SK-N-SH (cell line): ENCODE measurements at regions not wholly inside any gene's neighbourhood (a gene's known extent, or its start where the extent isn't known, plus 50 kb on each side); places are given as distances from the start of the nearest gene placed in this dataset.

Experiments used
- CTCF ChIA-PET: fragments of 300-600, 350-600 bp; formaldehyde crosslinking; extraction: SDS; loops from one replicate; lab custom pipeline; 2021; lab: Yijun Ruan, JAX
- POLR2A ChIA-PET: fragments of 350-600 bp; sonication (Branson Sonifier 250); formaldehyde crosslinking; extraction: SDS; loops from one replicate; lab custom pipeline; 2020; ENCODE audit warnings: antibody characterized with exemption, inconsistent platforms; lab: Yijun Ruan, JAX
- DNase-seq: peaks from one replicate; pipeline ENCODE4 v3.0.0; 2012
- H2AFZ ChIP-seq: fragments of 200-600 bp; sonication (generic); 2 replicates; pipeline ENCODE4 v1.8.1; 2016; ENCODE audit warnings: antibody characterized with exemption, mild to moderate bottlenecking, low read depth
- H3F3A ChIP-seq: fragments of 200-600 bp; sonication (generic); replicated peaks from 2 replicates; pipeline ENCODE3; 2016; ENCODE audit warnings: antibody characterized with exemption, mild to moderate bottlenecking; ENCODE audit not compliant: insufficient read depth
- H3K27ac ChIP-seq, 2 experiments: fragments of 200-500 bp in 1 of 2; fragments of 200-600 bp in 1 of 2; sonication (Bioruptor generic) in 1 of 2; sonication (generic), shearing (Covaris generic) in 1 of 2; 2 replicates each; pipeline versions ENCODE4 v1.5.1 to v1.6.1; 2014 to 2016; ENCODE audit warnings: low read depth in 2 of 2, inconsistent platforms in 1 of 2, low read length in 1 of 2, mild to moderate bottlenecking in 1 of 2, mixed read lengths in 1 of 2
- H3K27me3 ChIP-seq: fragments of 200-600 bp; sonication (generic), shearing (Covaris generic); 2 replicates; pipeline ENCODE4 v1.6.1; 2016; ENCODE audit warnings: mixed run types; ENCODE audit not compliant: insufficient read depth
- H3K36me3 ChIP-seq, 2 experiments: fragments of 200-500 bp in 1 of 2; fragments of 200-600 bp in 1 of 2; sonication (Bioruptor generic) in 1 of 2; sonication (generic) in 1 of 2; replicated peaks in 1 of 2; 2 replicates each; pipeline versions ENCODE3 to v1.5.1; 2014 to 2016; ENCODE audit warnings: low read length in 1 of 2, mild to moderate bottlenecking in 1 of 2; ENCODE audit not compliant: insufficient read depth in 2 of 2, control insufficient read depth in 1 of 2
- H3K4me1 ChIP-seq, 2 experiments: fragments of 200-500 bp in 1 of 2; fragments of 200-600 bp in 1 of 2; sonication (Bioruptor generic) in 1 of 2; sonication (generic), shearing (Covaris generic) in 1 of 2; 2 replicates each; pipeline versions ENCODE4 v1.5.1 to v1.6.1; 2014 to 2016; ENCODE audit warnings: low read depth in 1 of 2, low read length in 1 of 2, mixed run types in 1 of 2; ENCODE audit not compliant: insufficient read depth in 2 of 2, control insufficient read depth in 1 of 2
- H3K4me2 ChIP-seq: fragments of 200-600 bp; sonication (generic), shearing (Covaris generic); 2 replicates; pipeline ENCODE4 v1.6.1; 2017; ENCODE audit warnings: mixed run types
- H3K4me3 ChIP-seq, 2 experiments: fragments of 200-500 bp in 1 of 2; fragments of 200-600 bp in 1 of 2; sonication (Bioruptor generic) in 1 of 2; sonication (generic), shearing (Covaris generic) in 1 of 2; 2 replicates each; pipeline versions ENCODE4 v1.5.1 to v1.8.1; 2014 to 2016; ENCODE audit warnings: low read depth in 2 of 2, inconsistent platforms in 1 of 2, low read length in 1 of 2, mild to moderate bottlenecking in 1 of 2, mixed read lengths in 1 of 2, moderate library complexity in 1 of 2
- H3K79me2 ChIP-seq: fragments of 200-600 bp; sonication (generic); 2 replicates; pipeline ENCODE4 v1.8.1; 2017; ENCODE audit warnings: mild to moderate bottlenecking; ENCODE audit not compliant: insufficient read depth
- H3K9ac ChIP-seq: fragments of 200-600 bp; sonication (generic); 2 replicates; pipeline ENCODE4 v1.6.1; 2017; ENCODE audit warnings: mixed run types
- H3K9me2 ChIP-seq: fragments of 200-600 bp; sonication (generic); 2 replicates; pipeline ENCODE4 v1.6.1; 2017; ENCODE audit warnings: mixed run types
- H3K9me3 ChIP-seq: fragments of 200-600 bp; sonication (generic); 2 replicates; pipeline ENCODE4 v1.6.1; 2017; ENCODE audit warnings: mixed run types, mild to moderate bottlenecking, moderate library complexity
- H4K20me1 ChIP-seq: fragments of 200-600 bp; sonication (generic); 2 replicates; pipeline ENCODE4 v1.6.1; 2017; ENCODE audit warnings: mild to moderate bottlenecking, mixed run types; ENCODE audit not compliant: insufficient read depth
- CHD2 ChIP-seq: fragments of 150-350 bp; IDR thresholded peaks from 2 replicates; pipeline ENCODE4 v1.6.1; 2018; ENCODE audit warnings: low read length; ENCODE audit not compliant: partially characterized antibody
- FOSL2 ChIP-seq: IDR thresholded peaks from 2 replicates; pipeline ENCODE4 v1.4.0; 2012; ENCODE audit warnings: low read depth, mild to moderate bottlenecking, moderate library complexity, borderline replicate concordance
- FOXJ3 ChIP-seq: sonication (generic); formaldehyde crosslinking; IDR thresholded peaks from 2 replicates; pipeline ENCODE4 v1.5.1; 2020; ENCODE audit warnings: mild to moderate bottlenecking, missing genetic modification reagents
- FOXM1 ChIP-seq: IDR thresholded peaks from 2 replicates; pipeline ENCODE4 v1.4.0; 2012; ENCODE audit warnings: low read depth, mild to moderate bottlenecking
- MEF2A ChIP-seq: IDR thresholded peaks from 2 replicates; pipeline ENCODE4 v1.4.0; 2012; ENCODE audit warnings: low read depth, borderline replicate concordance
- MXI1 ChIP-seq: IDR thresholded peaks from 2 replicates; pipeline ENCODE4 v1.6.1; 2012; ENCODE audit warnings: mild to moderate bottlenecking, low read depth, low read length, improper control_type of control experiment
- POLR2AphosphoS5 ChIP-seq: IDR thresholded peaks from 2 replicates; pipeline ENCODE4 v1.6.1; 2012; ENCODE audit warnings: low read depth, low read length
- RCOR1 ChIP-seq: fragments of 150-350 bp; IDR thresholded peaks from 2 replicates; pipeline ENCODE4 v1.6.1; 2017; ENCODE audit warnings: antibody characterized with exemption, low read length
- REST ChIP-seq: IDR thresholded peaks from 2 replicates; pipeline ENCODE4 v1.6.1; 2012; ENCODE audit warnings: mild to moderate bottlenecking, low read depth, low read length, moderate library complexity
- SIN3A ChIP-seq: IDR thresholded peaks from 2 replicates; pipeline ENCODE4 v1.6.1; 2012; ENCODE audit warnings: low read depth, mild to moderate bottlenecking, low read length, moderate library complexity, borderline replicate concordance
- TCF12 ChIP-seq: IDR thresholded peaks from 2 replicates; pipeline ENCODE4 v1.4.0; 2012
- USF1 ChIP-seq: IDR thresholded peaks from 2 replicates; pipeline ENCODE4 v1.4.0; 2012; ENCODE audit warnings: low read depth, borderline replicate concordance
- USF2 ChIP-seq: fragments of 150-350 bp; IDR thresholded peaks from 2 replicates; pipeline ENCODE4 v1.6.1; 2017; ENCODE audit warnings: antibody characterized with exemption, low read length, low read depth, borderline replicate concordance
- WGBS: methylation state at CpG from one replicate; pipeline ENCODE4 v1.1.6; 2017; ENCODE audit warnings: low lambda C conversion rate; 5-methylcytosine and 5-hydroxymethylcytosine counted together

- no peaks in the 10 kb centered on the region for H3K79me2 ChIP-seq
- POLR2A ChIA-PET, result no interaction called here
- no peaks in the 10 kb centered on the region for H3K9me2 ChIP-seq
- no peak overlapping the region for H3K4me2 ChIP-seq
- H3K4me1 ChIP-seq, result peaks cover 0 to 71% of the 10 kb centered on the region in 2 experiments; a peak in 1 of 4 replicates
- no peak overlapping the region for H3K9ac ChIP-seq
- no peaks in the 10 kb centered on the region for H3K9me3 ChIP-seq
- H2AFZ ChIP-seq, result no peak overlapping the region
- H3K27ac ChIP-seq, result peak overlapping the region in 1 of 2 experiments; percentile 92; a peak in 1 of 4 replicates
- H3K27me3 ChIP-seq, result peaks cover 9% of the 10 kb centered on the region; the same call in 1 of the 2 replicates
- H4K20me1 ChIP-seq, result no peaks in the 10 kb centered on the region
- 28% methylated on average over 11 of the region's 12 CpGs for WGBS
- no peaks in the 10 kb centered on the region for H3F3A ChIP-seq
- no peak overlapping the region for H3K4me3 ChIP-seq
- H3K36me3 ChIP-seq, result no peaks in the 10 kb centered on the region
- CTCF ChIA-PET, result interaction anchor here (1.5 to 1.6 kb wide), 2 partner anchors 36 to 67 kb away, joined by 3 to 5 read pairs; no protein-coding TSS in a partner anchor
- peak; percentile 9 for DNase-seq
- TF ChIP-seq RCOR1, result no peak
- TF ChIP-seq USF2, result no peak
- no peak for TF ChIP-seq CHD2
- no peak for TF ChIP-seq MXI1
- no peak for TF ChIP-seq USF1
- no peak for TF ChIP-seq TCF12
- no peak for TF ChIP-seq FOSL2
- no peak for TF ChIP-seq SIN3A
- no peak for TF ChIP-seq REST
- no peak for TF ChIP-seq MEF2A
- no peak for TF ChIP-seq FOXJ3
- TF ChIP-seq FOXM1, result no peak
- no peak for TF ChIP-seq POLR2AphosphoS5
Observed at GRCh38 chr22:49010901-49011300, 816.8 kb downstream of the BRD1 start.
